B cell (primary cell): ENCODE measurements at regions not wholly inside any gene's neighbourhood (a gene's known extent, or its start where the extent isn't known, plus 50 kb on each side); places are given as distances from the start of the nearest gene placed in this dataset.

Experiments
- EZH2 ChIP-seq: IDR thresholded peaks from 2 replicates; pipeline ENCODE4 v1.6.1; 2012; ENCODE audit warnings: borderline replicate concordance, low read depth, mild to moderate bottlenecking, moderate library complexity, low read length; ENCODE audit not compliant: insufficient read depth, poor library complexity, severe bottlenecking
- TF ChIP-seq, protein P1 (sequence below): fragments of 200-600 bp; IDR thresholded peaks from one replicate; pipeline ENCODE4 v1.8.0; 2022; ENCODE audit warnings: antibody characterized with exemption, mild to moderate bottlenecking

- TF ChIP-seq, protein P1, sequence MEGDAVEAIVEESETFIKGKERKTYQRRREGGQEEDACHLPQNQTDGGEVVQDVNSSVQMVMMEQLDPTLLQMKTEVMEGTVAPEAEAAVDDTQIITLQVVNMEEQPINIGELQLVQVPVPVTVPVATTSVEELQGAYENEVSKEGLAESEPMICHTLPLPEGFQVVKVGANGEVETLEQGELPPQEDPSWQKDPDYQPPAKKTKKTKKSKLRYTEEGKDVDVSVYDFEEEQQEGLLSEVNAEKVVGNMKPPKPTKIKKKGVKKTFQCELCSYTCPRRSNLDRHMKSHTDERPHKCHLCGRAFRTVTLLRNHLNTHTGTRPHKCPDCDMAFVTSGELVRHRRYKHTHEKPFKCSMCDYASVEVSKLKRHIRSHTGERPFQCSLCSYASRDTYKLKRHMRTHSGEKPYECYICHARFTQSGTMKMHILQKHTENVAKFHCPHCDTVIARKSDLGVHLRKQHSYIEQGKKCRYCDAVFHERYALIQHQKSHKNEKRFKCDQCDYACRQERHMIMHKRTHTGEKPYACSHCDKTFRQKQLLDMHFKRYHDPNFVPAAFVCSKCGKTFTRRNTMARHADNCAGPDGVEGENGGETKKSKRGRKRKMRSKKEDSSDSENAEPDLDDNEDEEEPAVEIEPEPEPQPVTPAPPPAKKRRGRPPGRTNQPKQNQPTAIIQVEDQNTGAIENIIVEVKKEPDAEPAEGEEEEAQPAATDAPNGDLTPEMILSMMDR: no peak
- no peak for TF ChIP-seq EZH2
Observed at GRCh38 chrX:45309801-45310200, 109.1 kb upstream of the DIPK2B start.
